ENCODE measurements at regions not wholly inside any gene's neighbourhood (a gene's known extent, or its start where the extent isn't known, plus 50 kb on each side); places are given as distances from the start of the nearest gene placed in this dataset.

- TF ChIP-seq CTCF (IDR thresholded peaks at IDR 0.05) (no peak), POLR2A (IDR thresholded peaks at IDR 0.05) (no peak)
These were observed 1363.4 kb upstream of the CELF2 start for GRCh38 chr10:9654261-9654660.

All from thyroid gland (tissue), 4 donors.